DOHH2 (cell line): ENCODE measurements at regions not wholly inside any gene's neighbourhood (a gene's known extent, or its start where the extent isn't known, plus 50 kb on each side); places are given as distances from the start of the nearest gene placed in this dataset.

Experiments used
- H3F3A ChIP-seq: fragments of 200-600 bp; sonication (generic), shearing (Covaris generic); 2 replicates; pipeline ENCODE4 v1.6.0; 2016; ENCODE audit warnings: antibody characterized with exemption, mild to moderate bottlenecking; ENCODE audit not compliant: control insufficient read depth, insufficient read depth
- H3K27ac ChIP-seq: fragments of 200-600 bp; sonication (generic); 2 replicates; pipeline ENCODE4 v1.5.1; 2014; ENCODE audit warnings: low read depth, mild to moderate bottlenecking, low read length, moderate library complexity
- H3K27me3 ChIP-seq: fragments of 200-600 bp; sonication (generic); 2 replicates; pipeline ENCODE4 v1.6.1; 2014; ENCODE audit warnings: mild to moderate bottlenecking, low read length, mixed read lengths; ENCODE audit not compliant: control insufficient read depth
- H3K36me3 ChIP-seq: fragments of 200-600 bp; sonication (generic); 2 replicates; pipeline ENCODE4 v1.6.1; 2014; ENCODE audit warnings: mild to moderate bottlenecking, low read length, moderate library complexity, mixed read lengths; ENCODE audit not compliant: control insufficient read depth
- H3K4me1 ChIP-seq: fragments of 200-600 bp; sonication (generic); 2 replicates; pipeline ENCODE4 v1.6.1; 2014; ENCODE audit warnings: mild to moderate bottlenecking, low read length, mixed read lengths; ENCODE audit not compliant: control insufficient read depth
- H3K4me2 ChIP-seq: fragments of 200-600 bp; sonication (generic); 2 replicates; pipeline ENCODE4 v1.6.0; 2014; ENCODE audit warnings: mild to moderate bottlenecking, low read length, moderate library complexity
- H3K4me3 ChIP-seq: fragments of 200-600 bp; sonication (generic); 2 replicates; pipeline ENCODE4 v1.5.1; 2014; ENCODE audit warnings: mild to moderate bottlenecking, low read length, mixed read lengths
- H3K79me2 ChIP-seq: fragments of 200-600 bp; sonication (generic); 2 replicates; pipeline ENCODE4 v1.6.1; 2014; ENCODE audit warnings: mild to moderate bottlenecking, low read length, mixed read lengths; ENCODE audit not compliant: control insufficient read depth
- H3K9me2 ChIP-seq: fragments of 200-600 bp; sonication (generic); replicated peaks from 2 replicates; pipeline ENCODE4 v1.6.1; 2014; ENCODE audit warnings: mild to moderate bottlenecking, low read length, mixed read lengths; ENCODE audit not compliant: control insufficient read depth
- H3K9me3 ChIP-seq: fragments of 200-600 bp; sonication (generic); 2 replicates; pipeline ENCODE4 v1.6.1; 2014; ENCODE audit warnings: antibody characterized with exemption, low read length, mixed read lengths; ENCODE audit not compliant: control insufficient read depth, insufficient read depth
- H4K20me1 ChIP-seq: fragments of 200-600 bp; sonication (generic); 2 replicates; pipeline ENCODE4 v1.6.0; 2014; ENCODE audit warnings: low read depth, mild to moderate bottlenecking, antibody characterized with exemption, low read length, moderate library complexity; ENCODE audit not compliant: control insufficient read depth, insufficient read depth
- EZH2phosphoT487 ChIP-seq: fragments of 200-600 bp; sonication (generic); IDR thresholded peaks from 2 replicates; pipeline ENCODE4 v1.6.1; 2017; ENCODE audit warnings: borderline replicate concordance, mild to moderate bottlenecking, antibody characterized with exemption, low read length, moderate library complexity, mixed read lengths
- TF ChIP-seq, protein P1 (sequence below): fragments of 200-600 bp; sonication (generic); IDR thresholded peaks from one replicate; pipeline ENCODE4 v1.5.1; 2014; ENCODE audit warnings: antibody characterized with exemption, mild to moderate bottlenecking, low read depth, low read length; ENCODE audit not compliant: poor library complexity, severe bottlenecking

DNA sequence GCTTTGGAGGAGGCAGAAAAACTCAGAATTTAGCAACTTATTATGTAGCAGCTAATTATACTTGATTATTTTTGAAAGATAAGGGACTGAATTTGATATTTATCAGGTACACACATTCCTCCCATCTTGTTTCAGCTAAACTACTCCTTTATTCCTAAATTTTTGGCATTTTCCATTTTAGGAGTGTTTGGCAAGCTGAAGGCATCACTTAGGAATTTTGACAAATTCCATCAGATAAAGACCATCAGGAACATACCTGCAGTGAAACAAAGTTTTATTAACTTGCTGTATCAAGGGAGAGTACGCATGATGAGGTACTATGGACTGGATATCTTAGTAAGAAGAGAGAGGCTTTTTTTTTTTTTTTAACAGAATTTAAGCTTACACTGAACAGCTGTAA, 1092.2 kb downstream of the PLA2G4A start:
- H3K4me2 ChIP-seq = no peak overlapping the region
- no peaks in the 10 kb centered on the region for H4K20me1 ChIP-seq
- no peaks in the 10 kb centered on the region for H3K27me3 ChIP-seq
- H3K27ac ChIP-seq = no peak overlapping the region
- no peaks in the 10 kb centered on the region for H3F3A ChIP-seq
- no peaks in the 10 kb centered on the region for H3K79me2 ChIP-seq
- H3K9me3 ChIP-seq = no peaks in the 10 kb centered on the region
- H3K4me3 ChIP-seq = no peak overlapping the region
- no peak for TF ChIP-seq EZH2phosphoT487
- TF ChIP-seq, protein P1, sequence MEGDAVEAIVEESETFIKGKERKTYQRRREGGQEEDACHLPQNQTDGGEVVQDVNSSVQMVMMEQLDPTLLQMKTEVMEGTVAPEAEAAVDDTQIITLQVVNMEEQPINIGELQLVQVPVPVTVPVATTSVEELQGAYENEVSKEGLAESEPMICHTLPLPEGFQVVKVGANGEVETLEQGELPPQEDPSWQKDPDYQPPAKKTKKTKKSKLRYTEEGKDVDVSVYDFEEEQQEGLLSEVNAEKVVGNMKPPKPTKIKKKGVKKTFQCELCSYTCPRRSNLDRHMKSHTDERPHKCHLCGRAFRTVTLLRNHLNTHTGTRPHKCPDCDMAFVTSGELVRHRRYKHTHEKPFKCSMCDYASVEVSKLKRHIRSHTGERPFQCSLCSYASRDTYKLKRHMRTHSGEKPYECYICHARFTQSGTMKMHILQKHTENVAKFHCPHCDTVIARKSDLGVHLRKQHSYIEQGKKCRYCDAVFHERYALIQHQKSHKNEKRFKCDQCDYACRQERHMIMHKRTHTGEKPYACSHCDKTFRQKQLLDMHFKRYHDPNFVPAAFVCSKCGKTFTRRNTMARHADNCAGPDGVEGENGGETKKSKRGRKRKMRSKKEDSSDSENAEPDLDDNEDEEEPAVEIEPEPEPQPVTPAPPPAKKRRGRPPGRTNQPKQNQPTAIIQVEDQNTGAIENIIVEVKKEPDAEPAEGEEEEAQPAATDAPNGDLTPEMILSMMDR = no peak
- no peaks in the 10 kb centered on the region for H3K9me2 ChIP-seq
- H3K4me1 ChIP-seq = no peaks in the 10 kb centered on the region
- H3K36me3 ChIP-seq = no peaks in the 10 kb centered on the region

DNA sequence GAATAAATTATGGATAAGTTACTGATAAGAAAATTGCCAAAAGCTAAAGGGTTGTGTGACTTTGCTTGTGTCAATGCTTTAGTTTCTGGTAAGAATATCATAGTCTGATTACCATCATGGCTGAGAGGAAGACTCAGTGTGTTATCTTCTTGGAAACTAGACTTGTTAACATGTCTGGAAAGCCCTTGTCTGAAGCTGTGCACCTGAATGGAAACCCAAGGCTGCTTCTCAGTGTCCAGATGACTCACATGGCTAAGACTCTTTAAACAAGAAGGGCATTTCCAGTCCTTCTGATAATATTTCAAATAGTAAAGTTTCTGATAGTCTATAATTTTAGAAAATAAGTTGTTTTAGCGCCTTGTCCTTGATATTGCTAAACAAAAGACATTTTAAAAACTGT, 1092.7 kb downstream of the PLA2G4A start:
- no peaks in the 10 kb centered on the region for H3F3A ChIP-seq
- H3K36me3 ChIP-seq = no peaks in the 10 kb centered on the region
- no peak for TF ChIP-seq EZH2phosphoT487
- TF ChIP-seq, protein P1 = no peak
- H3K79me2 ChIP-seq = no peaks in the 10 kb centered on the region
- no peak overlapping the region for H3K27ac ChIP-seq
- H3K27me3 ChIP-seq = no peaks in the 10 kb centered on the region
- H3K4me2 ChIP-seq = no peak overlapping the region
- H3K9me3 ChIP-seq = no peaks in the 10 kb centered on the region
- no peaks in the 10 kb centered on the region for H4K20me1 ChIP-seq
- no peaks in the 10 kb centered on the region for H3K9me2 ChIP-seq
- H3K4me1 ChIP-seq = no peaks in the 10 kb centered on the region
- no peak overlapping the region for H3K4me3 ChIP-seq

DNA sequence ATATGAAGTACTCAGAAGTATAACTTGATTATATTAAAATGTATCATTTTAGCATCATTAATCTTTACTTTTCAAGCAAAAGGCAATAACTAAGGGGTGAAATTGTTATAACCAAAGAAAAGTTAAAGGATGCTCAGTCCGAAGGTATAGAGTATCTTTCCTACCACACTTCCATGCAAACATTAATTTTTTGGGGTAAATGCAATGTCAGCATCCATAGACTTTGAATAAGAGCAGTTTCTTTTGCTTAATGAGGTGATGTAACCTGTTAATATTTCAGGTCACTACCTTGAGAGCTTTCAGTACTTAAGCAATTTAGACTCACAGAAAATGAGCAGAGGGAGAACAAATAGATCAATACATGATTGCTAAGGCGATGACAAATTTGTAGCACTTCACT, 1093.5 kb downstream of the PLA2G4A start:
- H3K4me3 ChIP-seq = no peak overlapping the region
- H3K36me3 ChIP-seq = no peaks in the 10 kb centered on the region
- no peaks in the 10 kb centered on the region for H3K79me2 ChIP-seq
- no peaks in the 10 kb centered on the region for H3K9me3 ChIP-seq
- TF ChIP-seq EZH2phosphoT487 = no peak
- TF ChIP-seq, protein P1 = no peak
- no peaks in the 10 kb centered on the region for H3F3A ChIP-seq
- H3K9me2 ChIP-seq = no peaks in the 10 kb centered on the region
- H3K4me2 ChIP-seq = no peak overlapping the region
- H3K27me3 ChIP-seq = no peaks in the 10 kb centered on the region
- no peak overlapping the region for H3K27ac ChIP-seq
- no peaks in the 10 kb centered on the region for H4K20me1 ChIP-seq
- H3K4me1 ChIP-seq = no peaks in the 10 kb centered on the region

DNA sequence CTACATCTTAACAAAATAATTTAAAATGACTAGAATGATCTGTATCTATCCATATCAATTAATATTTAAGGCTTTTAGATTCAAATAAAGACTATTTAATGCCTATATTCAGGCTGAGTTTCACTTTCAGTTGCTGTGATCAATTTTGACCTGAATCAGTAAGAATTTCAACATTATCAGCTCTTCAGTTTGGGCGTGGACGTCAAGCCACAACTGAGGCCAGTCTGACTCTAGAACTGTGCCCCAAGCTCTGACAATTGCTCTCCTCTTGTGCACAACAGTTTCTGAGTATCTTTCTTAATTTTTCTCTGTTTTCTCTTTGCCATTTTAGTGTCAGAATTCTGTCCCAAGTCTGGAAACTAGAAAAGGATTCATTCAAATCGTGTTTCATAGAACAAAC, 1095.5 kb downstream of the PLA2G4A start:
- no peaks in the 10 kb centered on the region for H3K9me2 ChIP-seq
- no peaks in the 10 kb centered on the region for H3K4me1 ChIP-seq
- no peaks in the 10 kb centered on the region for H3K79me2 ChIP-seq
- H4K20me1 ChIP-seq = no peaks in the 10 kb centered on the region
- H3K27me3 ChIP-seq = no peaks in the 10 kb centered on the region
- TF ChIP-seq, protein P1 = no peak
- no peak for TF ChIP-seq EZH2phosphoT487
- no peak overlapping the region for H3K4me3 ChIP-seq
- no peaks in the 10 kb centered on the region for H3K36me3 ChIP-seq
- H3K9me3 ChIP-seq = no peaks in the 10 kb centered on the region
- no peaks in the 10 kb centered on the region for H3F3A ChIP-seq
- H3K4me2 ChIP-seq = no peak overlapping the region
- H3K27ac ChIP-seq = no peak overlapping the region
